HepG2 (cell line): ENCODE measurements at regions not wholly inside any gene's neighbourhood (a gene's known extent, or its start where the extent isn't known, plus 50 kb on each side); places are given as distances from the start of the nearest gene placed in this dataset.
"Not testable (repeated sequence)": the region's sequence is repeated elsewhere in the genome, so short reads cannot be mapped to it uniquely, and the experiment has no call there.

Experiments
- ATAC-seq: fragments of 200-7000 bp; cut with Tn5 transposase; 3 replicates; pipeline ENCODE4 v1.9.1; 2020; ENCODE audit warnings: mild to moderate bottlenecking, moderate library complexity
- BruUV-seq: library from RNA; stranded (reverse); fragments of 400-500 nt; replicated peaks from 2 replicates; lab custom pipeline; 2021; lab: Mats Ljungman, UMichigan
- CTCF ChIA-PET: fragments of 300-600 bp; formaldehyde crosslinking; extraction: SDS; loops from one replicate; lab custom pipeline; 2021; ENCODE audit warnings: low total read pairs, inconsistent platforms, low intra/inter-chr PET ratio; lab: Yijun Ruan, JAX
- POLR2A ChIA-PET: fragments of 350-600 bp; sonication (Branson Sonifier 250); formaldehyde crosslinking; loops from one replicate; lab custom pipeline; 2020; ENCODE audit warnings: antibody characterized with exemption, inconsistent platforms; lab: Yijun Ruan, JAX
- DNase-seq: peaks from one replicate; pipeline ENCODE4 v3.0.0-alpha.2; 2015; ENCODE audit warnings: low spot score
- FAIRE-seq: peaks from 3 replicates; lab custom pipeline; 2011; peaks lifted over from hg19 to GRCh38; lab: Jason Lieb, UNC
- H2AFZ ChIP-seq: one replicate; pipeline ENCODE4 v1.6.1; 2011; ENCODE audit warnings: low read length, inconsistent platforms
- H3K27ac ChIP-seq: fragments of 300-600 bp; 3 replicates; pipeline ENCODE4 v1.8.0; 2011; ENCODE audit warnings: mixed run types, mild to moderate bottlenecking, mixed read lengths, low read length, inconsistent platforms; ENCODE audit not compliant: insufficient read depth; ENCODE audit errors: extremely low read length
- H3K27me3 ChIP-seq, 2 experiments: fragments of 200-600 bp in 1 of 2; 2 replicates in 1 of 2; 3 replicates in 1 of 2; pipeline versions ENCODE4 v1.6.0 to v1.8.0; 2011; ENCODE audit warnings: low read length in 2 of 2, mild to moderate bottlenecking in 2 of 2, moderate library complexity in 2 of 2, inconsistent platforms in 1 of 2; ENCODE audit not compliant: insufficient read depth in 2 of 2, control insufficient read depth in 1 of 2
- H3K36me3 ChIP-seq, 2 experiments: fragments of 200-600 bp in 1 of 2; replicated peaks in 1 of 2; 2 replicates in 1 of 2; 3 replicates in 1 of 2; pipeline versions ENCODE4 v1.5.1 to v1.8.0; 2011; ENCODE audit warnings: low read length in 2 of 2, inconsistent platforms in 1 of 2; ENCODE audit not compliant: insufficient read depth in 2 of 2, control insufficient read depth in 1 of 2
- H3K4me1 ChIP-seq: 2 replicates; pipeline ENCODE4 v1.5.1; 2012; ENCODE audit warnings: low read length, inconsistent platforms; ENCODE audit not compliant: insufficient read depth
- H3K4me2 ChIP-seq: 2 replicates; pipeline ENCODE4 v1.6.0; 2011; ENCODE audit warnings: low read depth, low read length, inconsistent platforms
- H3K4me3 ChIP-seq, 3 experiments: fragments of 200-600 bp in 1 of 3; sonication (generic), shearing (Covaris generic) in 1 of 3; replicated peaks in 1 of 3; 2 replicates each; pipeline ENCODE4 v1.5.1; 2011 to 2016; ENCODE audit warnings: low read length in 3 of 3, inconsistent platforms in 2 of 3, low read depth in 2 of 3, mild to moderate bottlenecking in 2 of 3, control low read depth in 1 of 3, mixed read lengths in 1 of 3; ENCODE audit not compliant: insufficient read depth in 1 of 3
- H3K79me2 ChIP-seq: one replicate; pipeline ENCODE4 v1.6.1; 2011; ENCODE audit warnings: low read length, inconsistent platforms; ENCODE audit not compliant: insufficient read depth
- H3K9ac ChIP-seq: 2 replicates; pipeline ENCODE4 v1.6.0; 2011; ENCODE audit warnings: mild to moderate bottlenecking, low read depth, low read length, inconsistent platforms; ENCODE audit not compliant: insufficient read depth
- H3K9me3 ChIP-seq: 2 replicates; pipeline ENCODE4 v1.5.1; 2012; ENCODE audit warnings: mild to moderate bottlenecking, low read length
- H4K20me1 ChIP-seq: 2 replicates; pipeline ENCODE4 v1.6.0; 2011; ENCODE audit warnings: inconsistent platforms, mild to moderate bottlenecking, low read length, moderate library complexity; ENCODE audit not compliant: insufficient read depth
- HOXA9 ChIP-seq: sonication (generic); formaldehyde crosslinking; IDR thresholded peaks from 2 replicates; pipeline ENCODE4 v1.8.1; 2022; ENCODE audit warnings: missing genetic modification reagents, mild to moderate bottlenecking, moderate library complexity, borderline replicate concordance
- ZBTB20 ChIP-seq: sonication (generic); formaldehyde crosslinking; IDR thresholded peaks from 2 replicates; pipeline ENCODE4 v1.8.1; 2023; ENCODE audit warnings: missing genetic modification reagents, low read depth, mild to moderate bottlenecking, borderline replicate concordance
- ZNF225 ChIP-seq: sonication (generic); formaldehyde crosslinking; IDR thresholded peaks from 2 replicates; pipeline ENCODE4 v1.4.0; 2020; ENCODE audit warnings: mild to moderate bottlenecking, missing genetic modification reagents
- ZNF263 ChIP-seq: sonication (generic); formaldehyde crosslinking; IDR thresholded peaks from 2 replicates; pipeline ENCODE4 v1.4.0; 2020; ENCODE audit warnings: missing genetic modification reagents
- ZNF597 ChIP-seq: sonication (generic); formaldehyde crosslinking; IDR thresholded peaks from 2 replicates; pipeline ENCODE4 v1.5.0; 2020; ENCODE audit warnings: missing genetic modification reagents
- ZNF770 ChIP-seq: sonication (generic); formaldehyde crosslinking; IDR thresholded peaks from 2 replicates; pipeline ENCODE4 v1.5.0; 2020; ENCODE audit warnings: mild to moderate bottlenecking, missing genetic modification reagents
- WGBS: methylation state at CpG from one replicate; pipeline ENCODE4 v1.1.6; 2017; ENCODE audit warnings: low lambda C conversion rate; 5-methylcytosine and 5-hydroxymethylcytosine counted together
- in situ Hi-C: cut with HindIII; loops from 2 replicates; pipeline ENCODE4 v1.10.0; 2017; ENCODE audit warnings: low pct_unique_long_range_greater_than_20kb; ENCODE audit not compliant: extremely low pct_ligation_motif_present
- intact Hi-C: fragments of 100-400 bp; cut with micrococcal nuclease; formaldehyde crosslinking; loops from one replicate; pipeline ENCODE4 v1.10.0; 2022; ENCODE audit not compliant: unreplicated experiment

- POLR2A ChIA-PET: no interaction called here
- H3K4me3 ChIP-seq: no peak overlapping the region
- no peak for DNase-seq
- WGBS: 46% methylated on average over 7 of the region's 7 CpGs
- ATAC-seq: no peak
- H3K36me3 ChIP-seq: no peaks in the 10 kb centered on the region
- TF ChIP-seq ZNF263 (CRISPR knock-in tag): no peak
- TF ChIP-seq HOXA9: no peak
- no peak for TF ChIP-seq ZNF597 (CRISPR knock-in tag)
- no peak for TF ChIP-seq ZNF225 (CRISPR knock-in tag)
- TF ChIP-seq ZNF770 (CRISPR knock-in tag): no peak
- no peak for TF ChIP-seq ZBTB20 (CRISPR knock-in tag)
- H3K4me1 ChIP-seq: no peaks in the 10 kb centered on the region
- CTCF ChIA-PET: no interaction called here
- no peak overlapping the region for H2AFZ ChIP-seq
- no peak for FAIRE-seq
- H3K4me2 ChIP-seq: no peak overlapping the region
- no peak overlapping the region for H3K27ac ChIP-seq
- no peaks in the 10 kb centered on the region for H3K79me2 ChIP-seq
- in situ Hi-C loops (no loop called here), intact Hi-C loops (no loop called here)
- no peaks in the 10 kb centered on the region for H4K20me1 ChIP-seq
- no peaks in the 10 kb centered on the region for H3K27me3 ChIP-seq
- BruUV-seq: no TSS peak
- H3K9ac ChIP-seq: no peak overlapping the region
- peaks cover 53% of the 10 kb centered on the region for H3K9me3 ChIP-seq
Observed at GRCh38 chr19:20269461-20269860, 102.4 kb downstream of the ZNF486 start.

- H3K4me3 ChIP-seq, H3K79me2 ChIP-seq, intact Hi-C loops, ATAC-seq, H4K20me1 ChIP-seq, H3K9ac ChIP-seq, H3K27ac ChIP-seq, H3K27me3 ChIP-seq, H3K4me1 ChIP-seq, FAIRE-seq, POLR2A ChIA-PET, CTCF ChIA-PET, BruUV-seq, in situ Hi-C loops, H2AFZ ChIP-seq, H3K36me3 ChIP-seq, H3K4me2 ChIP-seq, DNase-seq: not testable (repeated sequence)
- peaks cover 56% of the 10 kb centered on the region for H3K9me3 ChIP-seq
Observed at GRCh38 chr19:20261513-20261912, 94.5 kb downstream of the ZNF486 start.

GRCh38 chr19:20260738-20261137 is 93.7 kb downstream of the ZNF486 start:
- POLR2A ChIA-PET, H3K4me2 ChIP-seq, DNase-seq, H3K4me1 ChIP-seq, H3K79me2 ChIP-seq, H3K4me3 ChIP-seq, BruUV-seq, intact Hi-C loops, H3K9ac ChIP-seq, H3K27ac ChIP-seq, in situ Hi-C loops, ATAC-seq, H3K27me3 ChIP-seq, H4K20me1 ChIP-seq, H2AFZ ChIP-seq, H3K36me3 ChIP-seq, FAIRE-seq, CTCF ChIA-PET: not testable (repeated sequence)
- H3K9me3 ChIP-seq: peaks cover 56% of the 10 kb centered on the region
- 66% methylated on average over 8 of the region's 8 CpGs for WGBS
